Skeletal muscle satellite cell (primary cell): ENCODE measurements at regions not wholly inside any gene's neighbourhood (a gene's known extent, or its start where the extent isn't known, plus 50 kb on each side); places are given as distances from the start of the nearest gene placed in this dataset.
"Not testable (repeated sequence)": the region's sequence is repeated elsewhere in the genome, so short reads cannot be mapped to it uniquely, and the experiment has no call there.

Source experiments
- H3K27me3 ChIP-seq: 2 replicates; pipeline ENCODE4 v1.7.0; 2013; ENCODE audit warnings: low read length; ENCODE audit not compliant: control insufficient read depth, insufficient read depth
- H3K36me3 ChIP-seq: 2 replicates; pipeline ENCODE4 v1.7.0; 2013; ENCODE audit warnings: mild to moderate bottlenecking, control low read depth, low read length; ENCODE audit not compliant: insufficient read depth
- H3K4me1 ChIP-seq: 2 replicates; pipeline ENCODE4 v1.7.0; 2013; ENCODE audit warnings: low read length; ENCODE audit not compliant: control insufficient read depth, insufficient read depth
- H3K4me2 ChIP-seq: 2 replicates; pipeline ENCODE4 v1.7.0; 2013; ENCODE audit warnings: mild to moderate bottlenecking, low read length
- H3K4me3 ChIP-seq: 2 replicates; pipeline ENCODE4 v1.7.0; 2013; ENCODE audit warnings: low read length
- H3K9ac ChIP-seq: 2 replicates; pipeline ENCODE4 v1.7.0; 2013; ENCODE audit warnings: mild to moderate bottlenecking, low read depth, low read length, moderate library complexity
- H3K9me3 ChIP-seq: replicated peaks from 2 replicates; pipeline ENCODE4 v1.7.0; 2013; ENCODE audit warnings: mild to moderate bottlenecking, control low read depth, low read length

- no peak overlapping the region for H3K4me3 ChIP-seq
- H3K9ac ChIP-seq, result peak overlapping the region; percentile 77
- no peaks in the 10 kb centered on the region for H3K27me3 ChIP-seq
- H3K4me1 ChIP-seq, result peaks cover 36% of the 10 kb centered on the region
- H3K9me3 ChIP-seq, result no peaks in the 10 kb centered on the region
- peak overlapping the region; percentile 15 for H3K4me2 ChIP-seq
- no peaks in the 10 kb centered on the region for H3K36me3 ChIP-seq
These were observed 57.1 kb upstream of the KMT2E start for GRCh38 chr7:104956753-104957450.

- Histone ChIP-seq H3K4me3 (no peak overlapping the region), H3K4me1 (peaks cover 46% of the 10 kb centered on the region), H3K4me2 (no peak overlapping the region), H3K9ac (peak overlapping the region; percentile 0), H3K27me3 (no peaks in the 10 kb centered on the region), H3K9me3 (no peaks in the 10 kb centered on the region), H3K36me3 (no peaks in the 10 kb centered on the region)
These were observed 55.6 kb upstream of the KMT2E start for GRCh38 chr7:104958371-104958865.

- H3K4me1 ChIP-seq, result peaks cover 57% of the 10 kb centered on the region
- not testable (repeated sequence) for H3K27me3 ChIP-seq, H3K4me3 ChIP-seq, H3K9ac ChIP-seq, H3K36me3 ChIP-seq, H3K4me2 ChIP-seq, H3K9me3 ChIP-seq
These were observed 54.5 kb upstream of the KMT2E start for GRCh38 chr7:104959483-104959882.

GRCh38 chr7:104960741-104961448 lies 53.1 kb upstream of the KMT2E start:
- no peak overlapping the region for H3K4me2 ChIP-seq

GRCh38 chr7:104961821-104962220 lies 52.2 kb upstream of the KMT2E start:
- H3K36me3 ChIP-seq, result no peaks in the 10 kb centered on the region
- no peak overlapping the region for H3K9ac ChIP-seq
- no peaks in the 10 kb centered on the region for H3K27me3 ChIP-seq
- H3K4me2 ChIP-seq, result no peak overlapping the region
- H3K4me1 ChIP-seq, result peaks cover 55% of the 10 kb centered on the region
- no peaks in the 10 kb centered on the region for H3K9me3 ChIP-seq
- no peak overlapping the region for H3K4me3 ChIP-seq

More at GRCh38 chr7:104960741-104961448, 53.1 kb upstream of the KMT2E start:
- Histone ChIP-seq H3K36me3 (no peaks in the 10 kb centered on the region), H3K9ac (no peak overlapping the region), H3K9me3 (no peaks in the 10 kb centered on the region), H3K4me3 (no peak overlapping the region), H3K4me1 (peaks cover 62% of the 10 kb centered on the region), H3K27me3 (no peaks in the 10 kb centered on the region)

GRCh38 chr7:104962781-104963180 lies 51.2 kb upstream of the KMT2E start:
- H3K36me3 ChIP-seq, result no peaks in the 10 kb centered on the region
- H3K4me1 ChIP-seq, result peaks cover 55% of the 10 kb centered on the region
- no peaks in the 10 kb centered on the region for H3K27me3 ChIP-seq
- H3K9ac ChIP-seq, result no peak overlapping the region
- H3K9me3 ChIP-seq, result no peaks in the 10 kb centered on the region
- no peak overlapping the region for H3K4me2 ChIP-seq
- H3K4me3 ChIP-seq, result no peak overlapping the region

- H3K4me1 ChIP-seq, result peaks cover 57% of the 10 kb centered on the region
- H3K36me3 ChIP-seq, result no peaks in the 10 kb centered on the region
- no peak overlapping the region for H3K4me2 ChIP-seq
- no peak overlapping the region for H3K9ac ChIP-seq
- H3K27me3 ChIP-seq, result no peaks in the 10 kb centered on the region
- H3K9me3 ChIP-seq, result no peaks in the 10 kb centered on the region
- no peak overlapping the region for H3K4me3 ChIP-seq
These were observed 50.5 kb upstream of the KMT2E start for GRCh38 chr7:104963378-104963990.

- no peaks in the 10 kb centered on the region for H3K27me3 ChIP-seq
- peaks cover 57% of the 10 kb centered on the region for H3K4me1 ChIP-seq
- H3K9me3 ChIP-seq, result no peaks in the 10 kb centered on the region
- H3K9ac ChIP-seq, result peak overlapping the region; percentile 17
- no peak overlapping the region for H3K4me3 ChIP-seq
- no peaks in the 10 kb centered on the region for H3K36me3 ChIP-seq
- peak overlapping the region; percentile 4 for H3K4me2 ChIP-seq
These were observed 50.0 kb upstream of the KMT2E start for GRCh38 chr7:104963991-104964385.
